Uterus (tissue), 2 donors: ENCODE measurements at regions not wholly inside any gene's neighbourhood (a gene's known extent, or its start where the extent isn't known, plus 50 kb on each side); places are given as distances from the start of the nearest gene placed in this dataset.
"Not testable (repeated sequence)": the region's sequence is repeated elsewhere in the genome, so short reads cannot be mapped to it uniquely, and the experiment has no call there.

Experiments
- CTCF ChIP-seq, 4 experiments: fragments of 200-600 bp in 2 of 4; fragments of 450-650 bp in 2 of 4; sonication (generic) in 2 of 4; IDR thresholded peaks; one replicate each; pipeline ENCODE4 v1.5.1; 2016 to 2019; ENCODE audit warnings: antibody characterized with exemption in 4 of 4, mild to moderate bottlenecking in 2 of 4, moderate library complexity in 1 of 4
- POLR2A ChIP-seq, 2 donors: fragments of 450-650 bp; IDR thresholded peaks; one replicate each; pipeline ENCODE4 v1.6.1; 2016; ENCODE audit warnings: antibody characterized with exemption in 2 of 2, mild to moderate bottlenecking in 1 of 2, moderate library complexity in 1 of 2

GRCh38 chr7:65633587-65634404 is 239.1 kb upstream of the VKORC1L1 start:
- TF ChIP-seq POLR2A, CTCF (IDR thresholded peaks at IDR 0.05): not testable (repeated sequence)
